IMR-90 (cell line): ENCODE measurements at regions not wholly inside any gene's neighbourhood (a gene's known extent, or its start where the extent isn't known, plus 50 kb on each side); places are given as distances from the start of the nearest gene placed in this dataset.
"Not testable (repeated sequence)": the region's sequence is repeated elsewhere in the genome, so short reads cannot be mapped to it uniquely, and the experiment has no call there.

Source experiments
- ATAC-seq: fragments of 200-7000 bp; cut with Tn5 transposase; 2 replicates; pipeline ENCODE4 v1.9.1; 2020; ENCODE audit warnings: low read depth, mild to moderate bottlenecking, moderate library complexity
- BruUV-seq: library from RNA; stranded (reverse); fragments of 400-500 nt; replicated peaks from 2 replicates; lab custom pipeline; 2021; lab: Mats Ljungman, UMichigan
- CTCF ChIA-PET: fragments of 300-600 bp; formaldehyde crosslinking; extraction: SDS; loops from one replicate; lab custom pipeline; 2021; ENCODE audit warnings: antibody characterized with exemption; lab: Yijun Ruan, JAX
- POLR2A ChIA-PET: fragments of 300-600 bp; sonication (Branson Sonifier 250); formaldehyde crosslinking; loops from one replicate; lab custom pipeline; 2022; ENCODE audit warnings: antibody characterized with exemption; ENCODE audit not compliant: unreplicated experiment; lab: Charles Lee
- DNase-seq: peaks from one replicate; pipeline ENCODE4 v3.0.0; 2013
- H2AFZ ChIP-seq: replicated peaks from 2 replicates; pipeline ENCODE3; 2013; ENCODE audit warnings: low read length, mild to moderate bottlenecking; ENCODE audit not compliant: poor library complexity
- H2AK5ac ChIP-seq: 2 replicates; pipeline ENCODE4 v1.6.1; 2013; ENCODE audit warnings: low read depth, low read length, inconsistent platforms
- H2AK9ac ChIP-seq: replicated peaks from 2 replicates; pipeline ENCODE3; 2013; ENCODE audit warnings: mild to moderate bottlenecking, low read depth, low read length, moderate library complexity; ENCODE audit not compliant: poor library complexity
- H2BK120ac ChIP-seq: 2 replicates; pipeline ENCODE4 v1.6.1; 2013; ENCODE audit warnings: low read depth, low read length, inconsistent platforms
- H2BK15ac ChIP-seq: 3 replicates; pipeline ENCODE4 v1.6.1; 2013; ENCODE audit warnings: low read depth, low read length, inconsistent platforms
- H2BK20ac ChIP-seq: 2 replicates; pipeline ENCODE4 v1.6.1; 2013; ENCODE audit warnings: low read depth, mild to moderate bottlenecking, inconsistent platforms, low read length, moderate library complexity
- H2BK5ac ChIP-seq: 2 replicates; pipeline ENCODE4 v1.6.1; 2013; ENCODE audit warnings: mild to moderate bottlenecking, low read depth, low read length, inconsistent platforms; ENCODE audit not compliant: poor library complexity, severe bottlenecking
- H3K14ac ChIP-seq: replicated peaks from 2 replicates; pipeline ENCODE4 v1.6.1; 2013; ENCODE audit warnings: low read depth, low read length, inconsistent platforms
- H3K18ac ChIP-seq: 2 replicates; pipeline ENCODE4 v1.6.1; 2013; ENCODE audit warnings: low read depth, low read length, control low read depth
- H3K23ac ChIP-seq: 2 replicates; pipeline ENCODE4 v1.6.1; 2013; ENCODE audit warnings: low read depth, low read length, inconsistent platforms
- H3K27ac ChIP-seq: 2 replicates; pipeline ENCODE4 v1.5.1; 2013; ENCODE audit warnings: mild to moderate bottlenecking, control low read depth, low read length; ENCODE audit not compliant: insufficient read depth
- H3K27me3 ChIP-seq: 2 replicates; pipeline ENCODE4 v1.6.1; 2013; ENCODE audit warnings: low read length; ENCODE audit not compliant: control insufficient read depth, insufficient read depth
- H3K36me3 ChIP-seq: 2 replicates; pipeline ENCODE4 v1.6.1; 2013; ENCODE audit warnings: low read length, mixed read lengths; ENCODE audit not compliant: control insufficient read depth, insufficient read depth
- H3K4ac ChIP-seq: 2 replicates; pipeline ENCODE4 v1.6.1; 2013; ENCODE audit warnings: low read depth, low read length, inconsistent platforms
- H3K4me1 ChIP-seq: 2 replicates; pipeline ENCODE4 v1.6.1; 2013; ENCODE audit warnings: low read length, mixed read lengths; ENCODE audit not compliant: control insufficient read depth, insufficient read depth
- H3K4me2 ChIP-seq: 2 replicates; pipeline ENCODE4 v1.6.1; 2013; ENCODE audit warnings: low read depth, mild to moderate bottlenecking, control low read depth, low read length, moderate library complexity
- H3K4me3 ChIP-seq: 2 replicates; pipeline ENCODE4 v1.5.1; 2013; ENCODE audit warnings: low read depth, mild to moderate bottlenecking, control low read depth, low read length, moderate library complexity; ENCODE audit not compliant: insufficient read depth
- H3K56ac ChIP-seq: 2 replicates; pipeline ENCODE4 v1.6.1; 2013; ENCODE audit warnings: low read length, inconsistent platforms; ENCODE audit not compliant: insufficient read depth; ENCODE audit errors: extremely low read depth
- H3K79me1 ChIP-seq, 2 experiments: 2 replicates each; pipeline ENCODE4 v1.6.1; 2013; ENCODE audit warnings: low read length in 2 of 2, inconsistent platforms in 1 of 2, low read depth in 1 of 2
- H3K9ac ChIP-seq: 2 replicates; pipeline ENCODE4 v1.6.1; 2013; ENCODE audit warnings: low read depth, low read length, control low read depth
- H3K9me1 ChIP-seq: 2 replicates; pipeline ENCODE4 v1.6.1; 2013; ENCODE audit warnings: low read length, inconsistent platforms; ENCODE audit not compliant: insufficient read depth
- H3K9me3 ChIP-seq: 2 replicates; pipeline ENCODE4 v1.6.1; 2013; ENCODE audit warnings: low read length; ENCODE audit not compliant: control insufficient read depth, insufficient read depth
- H4K20me1 ChIP-seq: 2 replicates; pipeline ENCODE4 v1.6.1; 2013; ENCODE audit warnings: low read length, inconsistent platforms; ENCODE audit not compliant: insufficient read depth
- H4K5ac ChIP-seq: 2 replicates; pipeline ENCODE4 v1.6.1; 2013; ENCODE audit warnings: mild to moderate bottlenecking, low read depth, low read length, control low read depth
- H4K8ac ChIP-seq, 2 experiments: 2 replicates each; pipeline ENCODE4 v1.6.1; 2013; ENCODE audit warnings: low read depth in 2 of 2, low read length in 2 of 2, control low read depth in 1 of 2, inconsistent platforms in 1 of 2
- H4K91ac ChIP-seq: 2 replicates; pipeline ENCODE4 v1.6.1; 2013; ENCODE audit warnings: low read depth, low read length, inconsistent platforms; ENCODE audit not compliant: insufficient read depth
- WGBS, 2 experiments: methylation state at CpG; one replicate each; pipeline versions ENCODE4 v1.1.5 to v1.1.7; 2013; ENCODE audit warnings: missing lambda C conversion rate in 2 of 2; ENCODE audit not compliant: insufficient read length in 1 of 2; ENCODE audit errors: extremely low coverage in 2 of 2; 5-methylcytosine and 5-hydroxymethylcytosine counted together
- dilution Hi-C: fragments of 300-500 bp; cut with HindIII; formaldehyde crosslinking; loops from one replicate; pipeline ENCODE4 v1.14.3; 2018; ENCODE audit warnings: low sequenced_read_pairs; ENCODE audit not compliant: unreplicated experiment
- in situ Hi-C: fragments of 300-500 bp; cut with MboI; formaldehyde crosslinking; loops from 3 replicates; pipeline ENCODE4 v1.14.3; 2019; ENCODE audit warnings: low sequenced_read_pairs, inconsistent platforms, mixed read lengths
- intact Hi-C: fragments of 100-400 bp; cut with micrococcal nuclease; formaldehyde crosslinking; loops from 2 replicates; pipeline ENCODE4 v1.10.0; 2022

- H3K18ac ChIP-seq, H4K5ac ChIP-seq, H4K20me1 ChIP-seq, H3K79me1 ChIP-seq, H3K27me3 ChIP-seq, H3K9me3 ChIP-seq, H4K8ac ChIP-seq, dilution Hi-C loops, H2BK5ac ChIP-seq, H3K56ac ChIP-seq, H3K4ac ChIP-seq, H3K9me1 ChIP-seq, H3K14ac ChIP-seq, ATAC-seq, H2AK5ac ChIP-seq, H2BK20ac ChIP-seq, H3K36me3 ChIP-seq, H3K27ac ChIP-seq, POLR2A ChIA-PET, DNase-seq, H4K91ac ChIP-seq, CTCF ChIA-PET, H3K9ac ChIP-seq, intact Hi-C loops, H3K23ac ChIP-seq, H2AFZ ChIP-seq, H3K4me3 ChIP-seq, in situ Hi-C loops, H2BK15ac ChIP-seq, H2BK120ac ChIP-seq, H3K4me2 ChIP-seq, H2AK9ac ChIP-seq, BruUV-seq, H3K4me1 ChIP-seq: not testable (repeated sequence)
- no CpG with 5 or more reads among the region's 2 CpGs for WGBS, 2 experiments
Observed at GRCh38 chr15:28778397-28778796, 66.2 kb upstream of the GOLGA8M start.

- H3K36me3 ChIP-seq, H3K56ac ChIP-seq, H2AFZ ChIP-seq, H4K8ac ChIP-seq, H2BK20ac ChIP-seq, H2BK5ac ChIP-seq, H4K5ac ChIP-seq, H3K4ac ChIP-seq, H4K91ac ChIP-seq, H3K27me3 ChIP-seq, intact Hi-C loops, CTCF ChIA-PET, H3K79me1 ChIP-seq, H3K9me3 ChIP-seq, H2BK15ac ChIP-seq, H3K14ac ChIP-seq, H4K20me1 ChIP-seq, H3K4me1 ChIP-seq, H3K9ac ChIP-seq, BruUV-seq, dilution Hi-C loops, H3K23ac ChIP-seq, H3K4me2 ChIP-seq, H3K9me1 ChIP-seq, H3K18ac ChIP-seq, H2AK5ac ChIP-seq, POLR2A ChIA-PET, H3K27ac ChIP-seq, H2AK9ac ChIP-seq, H2BK120ac ChIP-seq, H3K4me3 ChIP-seq, DNase-seq, ATAC-seq, in situ Hi-C loops: not testable (repeated sequence)
- WGBS, 2 experiments = no CpG with 5 or more reads among the region's 3 CpGs
Observed at GRCh38 chr15:28772857-28773256, 60.6 kb upstream of the GOLGA8M start.
